Lower lobe of right lung (tissue), 2 donors: ENCODE measurements at regions not wholly inside any gene's neighbourhood (a gene's known extent, or its start where the extent isn't known, plus 50 kb on each side); places are given as distances from the start of the nearest gene placed in this dataset.

ENCODE experiments used
- ATAC-seq, 2 donors: fragments of 200-7000 bp; cut with Tn5 transposase; one replicate each; pipeline ENCODE4 v1.9.1; 2020 to 2022; ENCODE audit warnings: mild to moderate bottlenecking in 2 of 2, moderate library complexity in 2 of 2
- DNase-seq: peaks from one replicate; pipeline ENCODE4 v3.0.0-alpha.2; 2020
- H3K27ac ChIP-seq: fragments of 200-600 bp; one replicate; pipeline ENCODE4 v1.8.0; 2022
- H3K27me3 ChIP-seq: fragments of 200-600 bp; one replicate; pipeline ENCODE4 v1.8.0; 2022; ENCODE audit warnings: low read depth
- H3K36me3 ChIP-seq: fragments of 200-600 bp; one replicate; pipeline ENCODE4 v1.8.0; 2022; ENCODE audit warnings: mild to moderate bottlenecking
- H3K4me1 ChIP-seq: fragments of 200-600 bp; one replicate; pipeline ENCODE4 v1.8.0; 2022
- H3K4me3 ChIP-seq: fragments of 200-600 bp; one replicate; pipeline ENCODE4 v1.8.0; 2022; ENCODE audit warnings: mild to moderate bottlenecking
- H3K9me3 ChIP-seq: fragments of 200-600 bp; one replicate; pipeline ENCODE4 v1.8.0; 2022
- intact Hi-C: fragments of 100-400 bp; cut with DNase I; formaldehyde crosslinking; loops from one replicate; pipeline ENCODE4 v1.11.0; 2022
- TF ChIP-seq, protein P1 (sequence below): fragments of 200-600 bp; IDR thresholded peaks from one replicate; pipeline ENCODE4 v1.8.0; 2022; ENCODE audit warnings: antibody characterized with exemption, mild to moderate bottlenecking
- donor health status: DM: no; HTN: yes; CAD: no; lungs with severe emphysema.

DNA sequence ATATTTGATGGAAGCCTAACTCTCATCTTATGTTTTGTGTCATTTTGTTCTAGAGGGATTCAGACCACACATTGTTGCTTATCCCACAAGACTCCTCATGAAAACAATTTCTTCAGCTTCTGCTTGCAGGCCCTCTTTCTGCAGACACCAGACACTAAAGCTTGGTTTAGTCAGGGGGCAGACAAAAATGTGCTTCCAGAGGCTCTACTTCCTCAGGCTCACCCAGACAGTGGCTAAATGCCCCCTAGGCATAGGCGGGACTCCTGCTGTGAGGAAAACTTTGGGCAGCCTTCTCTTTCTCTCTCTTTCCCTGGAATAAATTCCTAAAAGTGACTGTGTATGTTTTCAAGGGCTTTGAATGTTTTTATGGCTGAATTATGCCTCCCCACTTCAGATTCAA lies 435.4 kb upstream of the ATP11B start:
- intact Hi-C loops = no loop called here
- H3K4me3 ChIP-seq = no peak overlapping the region
- DNase-seq (no peak), ATAC-seq (no peak)
- no peaks in the 10 kb centered on the region for H3K36me3 ChIP-seq
- no peaks in the 10 kb centered on the region for H3K9me3 ChIP-seq
- no peak overlapping the region for H3K27ac ChIP-seq
- H3K4me1 ChIP-seq = no peaks in the 10 kb centered on the region
- H3K27me3 ChIP-seq = no peaks in the 10 kb centered on the region
- TF ChIP-seq, protein P1, sequence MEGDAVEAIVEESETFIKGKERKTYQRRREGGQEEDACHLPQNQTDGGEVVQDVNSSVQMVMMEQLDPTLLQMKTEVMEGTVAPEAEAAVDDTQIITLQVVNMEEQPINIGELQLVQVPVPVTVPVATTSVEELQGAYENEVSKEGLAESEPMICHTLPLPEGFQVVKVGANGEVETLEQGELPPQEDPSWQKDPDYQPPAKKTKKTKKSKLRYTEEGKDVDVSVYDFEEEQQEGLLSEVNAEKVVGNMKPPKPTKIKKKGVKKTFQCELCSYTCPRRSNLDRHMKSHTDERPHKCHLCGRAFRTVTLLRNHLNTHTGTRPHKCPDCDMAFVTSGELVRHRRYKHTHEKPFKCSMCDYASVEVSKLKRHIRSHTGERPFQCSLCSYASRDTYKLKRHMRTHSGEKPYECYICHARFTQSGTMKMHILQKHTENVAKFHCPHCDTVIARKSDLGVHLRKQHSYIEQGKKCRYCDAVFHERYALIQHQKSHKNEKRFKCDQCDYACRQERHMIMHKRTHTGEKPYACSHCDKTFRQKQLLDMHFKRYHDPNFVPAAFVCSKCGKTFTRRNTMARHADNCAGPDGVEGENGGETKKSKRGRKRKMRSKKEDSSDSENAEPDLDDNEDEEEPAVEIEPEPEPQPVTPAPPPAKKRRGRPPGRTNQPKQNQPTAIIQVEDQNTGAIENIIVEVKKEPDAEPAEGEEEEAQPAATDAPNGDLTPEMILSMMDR = no peak

DNA sequence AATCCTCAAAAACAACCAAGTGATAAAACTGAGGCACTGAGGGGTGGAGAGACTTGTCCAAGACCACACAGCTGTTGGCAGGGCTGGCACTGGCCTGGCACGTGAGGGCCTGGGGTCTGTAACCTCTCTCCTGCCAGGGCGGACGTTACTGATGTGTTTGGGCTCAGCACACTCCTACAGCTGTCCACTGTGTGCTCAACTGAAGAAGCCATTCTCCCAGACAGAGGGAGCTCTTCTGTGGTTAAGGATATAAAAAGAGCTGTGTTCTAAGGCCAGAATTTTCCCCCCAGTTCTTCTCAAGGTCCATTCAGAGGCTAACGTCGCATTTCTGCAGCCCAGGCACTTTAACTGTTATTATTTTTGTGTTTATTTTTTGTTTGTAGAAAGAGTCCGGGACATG lies 429.0 kb upstream of the ATP11B start:
- DNase-seq = no peak
- TF ChIP-seq, protein P1 = no peak
- peak in 1 of 2 donors; percentile 30 for ATAC-seq
- Histone ChIP-seq H3K9me3 (no peaks in the 10 kb centered on the region), H3K27me3 (no peaks in the 10 kb centered on the region), H3K4me3 (no peak overlapping the region), H3K36me3 (no peaks in the 10 kb centered on the region), H3K4me1 (no peaks in the 10 kb centered on the region), H3K27ac (no peak overlapping the region)
- intact Hi-C loops = no loop called here

GRCh38 chr3:182364723-182365650 lies 428.3 kb upstream of the ATP11B start:
- H3K9me3 ChIP-seq = no peaks in the 10 kb centered on the region
- H3K27ac ChIP-seq = no peak overlapping the region
- H3K4me1 ChIP-seq = no peaks in the 10 kb centered on the region
- intact Hi-C loops = no loop called here
- no peaks in the 10 kb centered on the region for H3K36me3 ChIP-seq
- no peak for ATAC-seq
- TF ChIP-seq, protein P1 = no peak
- DNase-seq = no peak
- no peak overlapping the region for H3K4me3 ChIP-seq
- H3K27me3 ChIP-seq = no peaks in the 10 kb centered on the region

DNA sequence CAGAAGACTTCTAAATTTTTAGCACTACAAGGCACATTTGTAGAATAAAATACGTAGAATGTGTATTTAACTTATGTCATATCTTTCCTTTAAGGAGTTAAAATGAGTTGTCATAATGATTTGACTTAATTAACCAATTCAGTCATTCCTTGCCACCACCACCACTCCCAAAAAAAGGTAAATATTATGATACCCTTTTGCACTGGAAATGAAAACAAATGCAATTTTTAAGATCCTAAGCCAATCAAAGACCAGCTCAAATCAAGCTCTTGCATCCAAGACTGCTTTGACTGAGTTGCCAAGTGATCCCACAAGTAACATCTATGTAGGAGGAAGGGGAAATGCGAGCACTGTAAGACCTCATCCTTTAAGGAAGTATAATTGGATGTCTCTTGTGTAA lies 426.6 kb upstream of the ATP11B start:
- Histone ChIP-seq H3K27ac (no peak overlapping the region), H3K4me3 (no peak overlapping the region), H3K4me1 (no peaks in the 10 kb centered on the region), H3K27me3 (no peaks in the 10 kb centered on the region), H3K36me3 (no peaks in the 10 kb centered on the region), H3K9me3 (no peaks in the 10 kb centered on the region)
- intact Hi-C loops = no loop called here
- ATAC-seq (no peak), DNase-seq (no peak)
- TF ChIP-seq, protein P1 = no peak

DNA sequence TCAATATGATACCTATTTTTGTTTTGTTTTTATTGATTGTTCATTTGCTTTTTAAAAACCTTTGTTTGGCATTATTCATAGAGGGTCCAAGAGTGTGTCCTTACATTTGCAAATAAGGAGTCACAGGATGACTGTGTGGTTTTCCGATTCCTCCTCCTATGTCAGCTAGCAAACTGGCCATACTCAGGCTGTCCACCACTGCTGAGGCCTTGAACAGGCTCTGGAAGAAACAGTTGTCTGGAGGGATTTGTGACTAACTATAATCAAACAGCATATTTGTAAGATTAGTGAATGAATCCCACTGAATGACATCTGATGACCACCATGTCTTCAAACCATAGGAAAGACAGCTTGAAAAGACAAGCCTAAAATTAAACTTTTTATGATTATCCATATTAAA lies 423.4 kb upstream of the ATP11B start:
- intact Hi-C loops = no loop called here
- H3K4me1 ChIP-seq = no peaks in the 10 kb centered on the region
- no peaks in the 10 kb centered on the region for H3K36me3 ChIP-seq
- H3K9me3 ChIP-seq = no peaks in the 10 kb centered on the region
- TF ChIP-seq, protein P1 = no peak
- no peak overlapping the region for H3K4me3 ChIP-seq
- DNase-seq = no peak
- no peak overlapping the region for H3K27ac ChIP-seq
- ATAC-seq = no peak
- H3K27me3 ChIP-seq = no peaks in the 10 kb centered on the region
